H1 (cell line): ENCODE measurements at regions not wholly inside any gene's neighbourhood (a gene's known extent, or its start where the extent isn't known, plus 50 kb on each side); places are given as distances from the start of the nearest gene placed in this dataset.

ENCODE experiments used
- CTCF ChIA-PET: fragments of 300-600 bp; sonication (Branson Sonifier 250); formaldehyde crosslinking; loops from one replicate; lab custom pipeline; 2021; ENCODE audit not compliant: partially characterized antibody; lab: Charles Lee
- POLR2A ChIA-PET: fragments of 300-600 bp; sonication (Branson Sonifier 250); formaldehyde crosslinking; loops from one replicate; lab custom pipeline; 2021; ENCODE audit warnings: inconsistent platforms; ENCODE audit not compliant: partially characterized antibody; lab: Charles Lee
- DNase-seq, 2 experiments: peaks; one replicate each; pipeline versions ENCODE4 v3.0.0 to v3.0.0-alpha.2; 2010 to 2022; ENCODE audit warnings: low spot score in 2 of 2, low read depth in 1 of 2, mixed read lengths in 1 of 2
- FAIRE-seq: peaks from 2 replicates; lab custom pipeline; 2011; peaks lifted over from hg19 to GRCh38; lab: Jason Lieb, UNC
- H2AFZ ChIP-seq: 2 replicates; pipeline ENCODE4 v1.8.1; 2012; ENCODE audit warnings: low read length, inconsistent platforms
- H2AK5ac ChIP-seq: 2 replicates; pipeline ENCODE4 v1.6.1; 2013; ENCODE audit warnings: low read depth, low read length
- H2BK120ac ChIP-seq: replicated peaks from 2 replicates; pipeline ENCODE3; 2013; ENCODE audit warnings: low read depth, low read length, inconsistent platforms
- H2BK12ac ChIP-seq: 2 replicates; pipeline ENCODE4 v1.6.1; 2013; ENCODE audit warnings: low read depth, low read length
- H2BK15ac ChIP-seq: 2 replicates; pipeline ENCODE4 v1.6.1; 2013; ENCODE audit warnings: low read length
- H2BK20ac ChIP-seq: 2 replicates; pipeline ENCODE4 v1.6.1; 2013; ENCODE audit warnings: low read length
- H2BK5ac ChIP-seq: 2 replicates; pipeline ENCODE4 v1.6.1; 2013; ENCODE audit warnings: low read depth, low read length
- H3K14ac ChIP-seq: 2 replicates; pipeline ENCODE4 v1.6.1; 2013; ENCODE audit warnings: inconsistent platforms; ENCODE audit not compliant: insufficient read length
- H3K18ac ChIP-seq: 2 replicates; pipeline ENCODE4 v1.6.1; 2013; ENCODE audit warnings: low read length; ENCODE audit errors: extremely low read depth
- H3K23ac ChIP-seq: 2 replicates; pipeline ENCODE4 v1.6.1; 2013; ENCODE audit warnings: inconsistent platforms; ENCODE audit not compliant: insufficient read length
- H3K23me2 ChIP-seq: 2 replicates; pipeline ENCODE4 v1.6.1; 2013; ENCODE audit warnings: low read depth, low read length
- H3K27ac ChIP-seq: 2 replicates; pipeline ENCODE4 v1.6.1; 2011; ENCODE audit warnings: low read depth, low read length, inconsistent platforms
- H3K27me3 ChIP-seq, 4 experiments: replicated peaks in 1 of 4; 1 replicate in 1 of 4; 2 replicates in 3 of 4; pipeline versions ENCODE4 v1.6.1 to v1.8.1; 2011 to 2013; ENCODE audit warnings: low read length in 3 of 4, mild to moderate bottlenecking in 3 of 4, inconsistent platforms in 2 of 4, mixed read lengths in 2 of 4, moderate library complexity in 1 of 4; ENCODE audit not compliant: control insufficient read depth in 3 of 4, insufficient read depth in 3 of 4; ENCODE audit errors: extremely low read depth in 1 of 4
- H3K36me3 ChIP-seq, 4 experiments: 2 replicates each; pipeline versions ENCODE4 v1.6.1 to v1.8.1; 2011 to 2013; ENCODE audit warnings: mild to moderate bottlenecking in 4 of 4, low read length in 3 of 4, moderate library complexity in 2 of 4, control low read depth in 1 of 4, inconsistent platforms in 1 of 4; ENCODE audit not compliant: insufficient read depth in 4 of 4, control insufficient read depth in 2 of 4
- H3K4ac ChIP-seq: replicated peaks from 2 replicates; pipeline ENCODE3; 2013; ENCODE audit warnings: low read length, low read depth, mixed read lengths, inconsistent platforms; ENCODE audit not compliant: insufficient read length
- H3K4me1 ChIP-seq, 4 experiments: replicated peaks in 1 of 4; 1 replicate in 1 of 4; 2 replicates in 3 of 4; pipeline versions ENCODE4 v1.6.1 to v1.8.1; 2011 to 2013; ENCODE audit warnings: low read length in 3 of 4, inconsistent platforms in 2 of 4, mixed read lengths in 1 of 4; ENCODE audit not compliant: insufficient read depth in 4 of 4, control insufficient read depth in 3 of 4
- H3K4me2 ChIP-seq, 2 experiments: 2 replicates each; pipeline versions ENCODE4 v1.6.1 to v1.8.1; 2011 to 2013; ENCODE audit warnings: low read depth in 2 of 2, low read length in 2 of 2, control low read depth in 1 of 2, inconsistent platforms in 1 of 2, mild to moderate bottlenecking in 1 of 2; ENCODE audit not compliant: insufficient read depth in 1 of 2
- H3K4me3 ChIP-seq, 4 experiments: fragments of 200-600, 300-600 bp in 1 of 4; sonication (generic), shearing (Covaris generic), sonication (Bioruptor Twin) in 1 of 4; 2 replicates each; pipeline versions ENCODE4 v1.5.1 to v1.8.1; 2011 to 2016; ENCODE audit warnings: low read length in 4 of 4, low read depth in 3 of 4, control low read depth in 2 of 4, inconsistent platforms in 2 of 4, mild to moderate bottlenecking in 2 of 4, mixed read lengths in 1 of 4, moderate library complexity in 1 of 4; ENCODE audit not compliant: insufficient read depth in 2 of 4; ENCODE audit errors: extremely low read depth in 1 of 4
- H3K56ac ChIP-seq: replicated peaks from 2 replicates; pipeline ENCODE3; 2013; ENCODE audit warnings: low read depth, mild to moderate bottlenecking, mixed read lengths, low read length, inconsistent platforms; ENCODE audit not compliant: insufficient read length
- H3K79me1 ChIP-seq: 2 replicates; pipeline ENCODE4 v1.6.1; 2013; ENCODE audit warnings: low read depth, low read length, control low read depth
- H3K79me2 ChIP-seq, 2 experiments: 2 replicates each; pipeline versions ENCODE4 v1.6.1 to v1.8.1; 2012 to 2013; ENCODE audit warnings: low read length in 2 of 2, mild to moderate bottlenecking in 2 of 2, inconsistent platforms in 1 of 2; ENCODE audit not compliant: insufficient read depth in 2 of 2, control insufficient read depth in 1 of 2
- H3K9ac ChIP-seq, 4 experiments: replicated peaks in 1 of 4; 1 replicate in 1 of 4; 2 replicates in 3 of 4; pipeline versions ENCODE4 v1.6.1 to v1.8.1; 2011 to 2013; ENCODE audit warnings: low read depth in 3 of 4, low read length in 3 of 4, control low read depth in 2 of 4, mild to moderate bottlenecking in 2 of 4, moderate library complexity in 2 of 4, inconsistent platforms in 1 of 4; ENCODE audit errors: extremely low read depth in 1 of 4
- H3K9me3 ChIP-seq, 2 experiments: 2 replicates each; pipeline versions ENCODE4 v1.6.1 to v1.8.1; 2012 to 2013; ENCODE audit warnings: mild to moderate bottlenecking in 2 of 2, moderate library complexity in 2 of 2, control low read depth in 1 of 2, inconsistent platforms in 1 of 2, low read depth in 1 of 2, low read length in 1 of 2, mixed read lengths in 1 of 2; ENCODE audit not compliant: insufficient read depth in 2 of 2
- H4K20me1 ChIP-seq, 2 experiments: replicated peaks in 1 of 2; 2 replicates each; pipeline versions ENCODE3 to v1.8.1; 2011 to 2013; ENCODE audit warnings: inconsistent platforms in 2 of 2, low read length in 2 of 2, mild to moderate bottlenecking in 1 of 2; ENCODE audit not compliant: insufficient read depth in 2 of 2, control insufficient read depth in 1 of 2
- H4K5ac ChIP-seq: 2 replicates; pipeline ENCODE4 v1.6.1; 2013; ENCODE audit warnings: low read length, low read depth, mixed read lengths, inconsistent platforms; ENCODE audit not compliant: insufficient read length
- H4K8ac ChIP-seq: 2 replicates; pipeline ENCODE4 v1.8.0; 2013; ENCODE audit warnings: mild to moderate bottlenecking, moderate library complexity, low read length, inconsistent platforms; ENCODE audit not compliant: insufficient read depth; ENCODE audit errors: extremely low read depth
- H4K91ac ChIP-seq: replicated peaks from 2 replicates; pipeline ENCODE3; 2013; ENCODE audit warnings: low read length, mixed read lengths, inconsistent platforms; ENCODE audit not compliant: insufficient read length
- ATF2 ChIP-seq: IDR thresholded peaks from 2 replicates; pipeline ENCODE4 v1.6.1; 2012; ENCODE audit warnings: low read length, inconsistent platforms
- CEBPB ChIP-seq: IDR thresholded peaks from 2 replicates; pipeline ENCODE4 v1.6.1; 2012; ENCODE audit warnings: low read depth, low read length
- CTBP2 ChIP-seq: IDR thresholded peaks from 2 replicates; pipeline ENCODE4 v1.7.0; 2011; ENCODE audit warnings: borderline replicate concordance, mild to moderate bottlenecking, moderate library complexity, mixed read lengths, low read length; ENCODE audit not compliant: insufficient read depth, insufficient read length
- FOSL1 ChIP-seq: IDR thresholded peaks from 2 replicates; pipeline ENCODE4 v1.6.1; 2011; ENCODE audit warnings: mild to moderate bottlenecking, low read depth, low read length, moderate library complexity; ENCODE audit not compliant: insufficient read depth
- JUND ChIP-seq: IDR thresholded peaks from 2 replicates; pipeline ENCODE4 v1.6.1; 2011; ENCODE audit warnings: mild to moderate bottlenecking, improper control_type of control experiment, low read length
- MAFK ChIP-seq: IDR thresholded peaks from 2 replicates; pipeline ENCODE4 v1.6.1; 2012; ENCODE audit warnings: low read depth, mild to moderate bottlenecking, improper control_type of control experiment, low read length
- PHF8 ChIP-seq: fragments of 200-600 bp; sonication (generic); conservative IDR thresholded peaks from 2 replicates; pipeline ENCODE4 v1.7.1; 2012; ENCODE audit warnings: low read depth, mild to moderate bottlenecking, inconsistent platforms, low read length, moderate library complexity
- POLR2AphosphoS5 ChIP-seq: IDR thresholded peaks from 2 replicates; pipeline ENCODE4 v1.6.1; 2011; ENCODE audit warnings: low read depth, low read length
- RAD21 ChIP-seq, 2 experiments: IDR thresholded peaks in 1 of 2; conservative IDR thresholded peaks in 1 of 2; 2 replicates each; pipeline ENCODE4 v1.6.1; 2011; ENCODE audit warnings: low read depth in 2 of 2, low read length in 2 of 2, improper control_type of control experiment in 1 of 2, inconsistent platforms in 1 of 2, mild to moderate bottlenecking in 1 of 2, moderate library complexity in 1 of 2
- SIRT6 ChIP-seq: IDR thresholded peaks from one replicate; pipeline ENCODE4 v1.7.1; 2012; ENCODE audit warnings: low read length, inconsistent platforms
- SRF ChIP-seq: IDR thresholded peaks from 2 replicates; pipeline ENCODE4 v1.6.1; 2011; ENCODE audit warnings: mild to moderate bottlenecking, low read depth, low read length, moderate library complexity
- WGBS, 2 experiments: shearing (Covaris generic) in 1 of 2; methylation state at CpG; one replicate each; pipeline versions ENCODE4 v1.1.6 to v1.1.7; 2013 to 2015; ENCODE audit warnings: low lambda C conversion rate in 2 of 2, mixed read lengths in 2 of 2, inconsistent platforms in 1 of 2, low coverage in 1 of 2, missing lambda C conversion rate in 1 of 2; ENCODE audit not compliant: insufficient replicate concordance in 2 of 2, insufficient coverage in 1 of 2, insufficient read length in 1 of 2; ENCODE audit errors: extremely low coverage in 1 of 2, missing lambda C conversion rate in 1 of 2; 5-methylcytosine and 5-hydroxymethylcytosine counted together

- Histone ChIP-seq H3K4me1 (no peaks in the 10 kb centered on the region), H2BK12ac (no peak overlapping the region), H3K27me3 (no peaks in the 10 kb centered on the region), H3K27ac (no peak overlapping the region), H2AK5ac (no peak overlapping the region), H3K79me1 (no peaks in the 10 kb centered on the region), H2BK15ac (no peak overlapping the region), H3K23ac (no peak overlapping the region), H3K4me2 (no peak overlapping the region), H2BK120ac (no peak overlapping the region), H3K36me3 (no peaks in the 10 kb centered on the region), H3K4me3 (no peak overlapping the region), H3K4ac (no peak overlapping the region), H2AFZ (no peak overlapping the region), H3K18ac (no peak overlapping the region), H3K9ac (no peak overlapping the region), H4K20me1 (no peaks in the 10 kb centered on the region), H2BK20ac (no peak overlapping the region), H2BK5ac (no peak overlapping the region), H3K79me2 (no peaks in the 10 kb centered on the region), H3K14ac (no peak overlapping the region), H3K56ac (no peak overlapping the region), H3K9me3 (no peaks in the 10 kb centered on the region), H4K5ac (no peak overlapping the region), H3K23me2 (peaks cover 6% of the 10 kb centered on the region; the same call in 1 of the 2 replicates), H4K8ac (no peak overlapping the region), H4K91ac (no peak overlapping the region)
- CTCF ChIA-PET, result interaction anchor here (1.0 to 2.9 kb wide), 4 partner anchors 19 to 58 kb away, joined by 3 to 8 read pairs (median 4); no protein-coding TSS in a partner anchor
- 83% methylated on average over 8 of the region's 8 CpGs; no CpG with 5 or more reads in 1 of the 2 experiments for WGBS, 2 experiments
- DNase-seq, result no peak
- POLR2A ChIA-PET, result no interaction called here
- FAIRE-seq, result no peak
- TF ChIP-seq PHF8 (no peak), ATF2 (no peak), CTBP2 (no peak), MAFK (no peak), POLR2AphosphoS5 (no peak), CEBPB (no peak), SRF (no peak), SIRT6 (no peak), JUND (no peak), FOSL1 (no peak), RAD21 (IDR thresholded peaks at IDR 0.05 in 1 of 2, conservative IDR thresholded peaks at IDR 0.05 in 1 of 2; ENCODE audit: low read depth in 2 of 2, low read length in 2 of 2) (no peak)
Measured at GRCh38 chr11:76266286-76267100, 60.2 kb upstream of the WNT11 start.
